Endothelial cell of umbilical vein (primary cell): ENCODE measurements at regions not wholly inside any gene's neighbourhood (a gene's known extent, or its start where the extent isn't known, plus 50 kb on each side); places are given as distances from the start of the nearest gene placed in this dataset.
A peak's percentile ranks its signal among the peaks of the same experiment; 100 is the strongest.

ENCODE experiments used
- BruUV-seq: library from RNA; stranded (reverse); fragments of 400-500 nt; replicated peaks from 2 replicates; lab custom pipeline; 2021; lab: Mats Ljungman, UMichigan
- CTCF ChIA-PET: fragments of 300-600, 350-600 bp; sonication (Branson Sonifier 250); formaldehyde crosslinking; loops from one replicate; lab custom pipeline; 2021; ENCODE audit warnings: antibody characterized with exemption, inconsistent platforms; lab: Charles Lee
- POLR2A ChIA-PET: fragments of 300-600, 350-600 bp; sonication (Branson Sonifier 250); formaldehyde crosslinking; loops from one replicate; lab custom pipeline; 2021; ENCODE audit warnings: antibody characterized with exemption, inconsistent platforms; lab: Charles Lee
- DNase-seq: peaks from one replicate; pipeline ENCODE4 v3.0.0-alpha.2; 2011; ENCODE audit warnings: low read depth, low spot score
- FAIRE-seq: peaks from 2 replicates; lab custom pipeline; 2011; peaks lifted over from hg19 to GRCh38; lab: Jason Lieb, UNC
- H2AFZ ChIP-seq: 2 replicates; pipeline ENCODE4 v1.6.0; 2012; ENCODE audit warnings: low read depth, low read length, control low read depth, inconsistent platforms
- H3K27ac ChIP-seq: 2 replicates; pipeline ENCODE4 v1.5.1; 2011; ENCODE audit warnings: low read depth, mild to moderate bottlenecking, control low read depth, low read length, moderate library complexity; ENCODE audit not compliant: insufficient read depth
- H3K27me3 ChIP-seq, 2 experiments: 2 replicates each; pipeline versions ENCODE4 v1.6.0 to v1.6.1; 2011; ENCODE audit warnings: low read length in 2 of 2, mixed read lengths in 1 of 2; ENCODE audit not compliant: control insufficient read depth in 2 of 2, insufficient read depth in 2 of 2
- H3K36me3 ChIP-seq, 2 experiments: 2 replicates in 1 of 2; 3 replicates in 1 of 2; pipeline ENCODE4 v1.5.1; 2011; ENCODE audit warnings: low read length in 2 of 2, mild to moderate bottlenecking in 1 of 2, moderate library complexity in 1 of 2; ENCODE audit not compliant: control insufficient read depth in 2 of 2, insufficient read depth in 2 of 2; ENCODE audit errors: extremely low read depth in 1 of 2
- H3K4me1 ChIP-seq: 3 replicates; pipeline ENCODE4 v1.5.1; 2011; ENCODE audit warnings: mild to moderate bottlenecking, low read length; ENCODE audit not compliant: control insufficient read depth, insufficient read depth; ENCODE audit errors: extremely low read depth
- H3K4me2 ChIP-seq: 2 replicates; pipeline ENCODE4 v1.6.1; 2011; ENCODE audit warnings: low read length, control low read depth, mixed read lengths; ENCODE audit not compliant: insufficient read depth
- H3K4me3 ChIP-seq, 3 experiments: fragments of 200-600 bp in 1 of 3; sonication (generic), shearing (Covaris generic) in 1 of 3; replicated peaks in 1 of 3; 2 replicates each; pipeline ENCODE4 v1.5.1; 2011 to 2016; ENCODE audit warnings: control low read depth in 3 of 3, low read length in 3 of 3, mild to moderate bottlenecking in 2 of 3, inconsistent platforms in 1 of 3, low read depth in 1 of 3, moderate library complexity in 1 of 3; ENCODE audit not compliant: insufficient read depth in 1 of 3
- H3K79me2 ChIP-seq: 2 replicates; pipeline ENCODE4 v1.6.0; 2012; ENCODE audit warnings: low read length, inconsistent platforms; ENCODE audit not compliant: control insufficient read depth, insufficient read depth
- H3K9ac ChIP-seq: replicated peaks from 2 replicates; pipeline ENCODE3; 2011; ENCODE audit warnings: low read length, control low read depth; ENCODE audit not compliant: insufficient read depth; ENCODE audit errors: extremely low read depth
- H3K9me1 ChIP-seq: replicated peaks from 3 replicates; pipeline ENCODE4 v1.6.0; 2011; ENCODE audit warnings: mild to moderate bottlenecking, low read length; ENCODE audit not compliant: control insufficient read depth, insufficient read depth; ENCODE audit errors: extremely low read depth
- H3K9me3 ChIP-seq: replicated peaks from 2 replicates; pipeline ENCODE4 v1.5.1; 2012; ENCODE audit warnings: low read length, inconsistent platforms; ENCODE audit not compliant: control insufficient read depth, insufficient read depth
- H4K20me1 ChIP-seq: replicated peaks from 2 replicates; pipeline ENCODE3; 2011; ENCODE audit warnings: mild to moderate bottlenecking, low read length; ENCODE audit not compliant: control insufficient read depth, insufficient read depth; ENCODE audit errors: extremely low read depth
- CTCF ChIP-seq, 2 donors: IDR thresholded peaks; 1 replicate in 1 of 2; 2 replicates in 1 of 2; pipeline ENCODE4 v1.5.1; 2011; ENCODE audit warnings: low read length in 2 of 2, mild to moderate bottlenecking in 2 of 2, moderate library complexity in 2 of 2, control low read depth in 1 of 2, inconsistent platforms in 1 of 2, low read depth in 1 of 2; ENCODE audit not compliant: insufficient read depth in 1 of 2; ENCODE audit errors: extremely low read depth in 1 of 2
- EZH2 ChIP-seq: IDR thresholded peaks from 2 replicates; pipeline ENCODE4 v1.6.1; 2012; ENCODE audit warnings: borderline replicate concordance, low read depth, mild to moderate bottlenecking, moderate library complexity, low read length, inconsistent platforms; ENCODE audit not compliant: severe bottlenecking
- FOS ChIP-seq: IDR thresholded peaks from 2 replicates; pipeline ENCODE4 v1.6.1; 2011; ENCODE audit warnings: mild to moderate bottlenecking, low read length, moderate library complexity, borderline replicate concordance; ENCODE audit not compliant: insufficient read depth
- GATA2 ChIP-seq: IDR thresholded peaks from 2 replicates; pipeline ENCODE4 v1.7.0; 2011; ENCODE audit warnings: low read depth, mild to moderate bottlenecking, moderate library complexity, mixed read lengths, low read length; ENCODE audit not compliant: insufficient read length, insufficient read depth
- MAX ChIP-seq: IDR thresholded peaks from 2 replicates; pipeline ENCODE4 v1.6.1; 2011; ENCODE audit not compliant: insufficient read depth, insufficient read length
- MYC ChIP-seq: IDR thresholded peaks from one replicate; pipeline ENCODE4 v1.6.1; 2011; ENCODE audit warnings: mild to moderate bottlenecking, low read depth, low read length
- POLR2A ChIP-seq: IDR thresholded peaks from 2 replicates; pipeline ENCODE4 v1.6.1; 2012; ENCODE audit warnings: low read depth, mild to moderate bottlenecking, control low read depth, low read length
- POLR2AphosphoS5 ChIP-seq: IDR thresholded peaks from 2 replicates; pipeline ENCODE4 v1.6.1; 2012; ENCODE audit warnings: low read depth, mild to moderate bottlenecking, control low read depth, low read length, moderate library complexity; ENCODE audit not compliant: insufficient read depth
- dilution Hi-C: fragments of 300-500 bp; cut with MboI; formaldehyde crosslinking; loops from one replicate; pipeline ENCODE4 v1.15.0; 2019; ENCODE audit warnings: low sequenced_read_pairs; ENCODE audit not compliant: extremely low pct_ligation_motif_present
- intact Hi-C: fragments of 100-400 bp; cut with micrococcal nuclease; formaldehyde crosslinking; loops from one replicate; pipeline ENCODE4 v1.10.0; 2022

GRCh38 chr2:204264085-204264553, 281.2 kb upstream of the PARD3B start:
- Histone ChIP-seq H3K9me3 (no peaks in the 10 kb centered on the region), H3K4me3 (no peak overlapping the region), H3K4me1 (no peaks in the 10 kb centered on the region), H3K27me3 (peaks cover 0 to 2% of the 10 kb centered on the region in 2 experiments), H3K27ac (no peak overlapping the region), H4K20me1 (no peaks in the 10 kb centered on the region), H3K4me2 (no peak overlapping the region), H3K9ac (no peak overlapping the region), H3K79me2 (no peaks in the 10 kb centered on the region), H3K36me3 (no peaks in the 10 kb centered on the region), H2AFZ (peak overlapping the region; percentile 25), H3K9me1 (no peaks in the 10 kb centered on the region)
- FAIRE-seq (no peak), DNase-seq (no peak)
- ChIA-PET POLR2A (no interaction called here), CTCF (interaction anchor here (1.2 to 1.6 kb wide), 2 partner anchors 428 to 1412 kb away, joined by 3 to 6 read pairs; no protein-coding TSS in a partner anchor)
- no TSS peak for BruUV-seq
- dilution Hi-C loops (no loop called here), intact Hi-C loops (loop anchor here (5.0 to 10.0 kb wide), 2 partner anchors 581 to 608 kb away; no protein-coding TSS in a partner anchor)
- no peak for TF ChIP-seq GATA2
- TF ChIP-seq MAX: no peak
- TF ChIP-seq CTCF (IDR thresholded peaks at IDR 0.05; ENCODE audit: extremely low read depth in 1 of 2, insufficient read depth in 1 of 2, low read depth in 1 of 2, low read length in 2 of 2): no peak
- TF ChIP-seq POLR2AphosphoS5: no peak
- TF ChIP-seq FOS: no peak
- TF ChIP-seq EZH2: no peak
- no peak for TF ChIP-seq POLR2A
- no peak for TF ChIP-seq MYC
